C4-2B (cell line): ENCODE measurements at regions not wholly inside any gene's neighbourhood (a gene's known extent, or its start where the extent isn't known, plus 50 kb on each side); places are given as distances from the start of the nearest gene placed in this dataset.
"Not testable (repeated sequence)": the region's sequence is repeated elsewhere in the genome, so short reads cannot be mapped to it uniquely, and the experiment has no call there.

Source experiments
- H3K27ac ChIP-seq: fragments of 450-650 bp; 2 replicates; pipeline ENCODE4 v1.5.1; 2017
- CTCF ChIP-seq: fragments of 450-650 bp; conservative IDR thresholded peaks from 2 replicates; pipeline ENCODE4 v1.5.1; 2017; ENCODE audit warnings: mild to moderate bottlenecking
- ZFX ChIP-seq: fragments of 450-650 bp; IDR thresholded peaks from 2 replicates; pipeline ENCODE4 v1.6.1; 2017

- TF ChIP-seq CTCF, result no peak
- no peak for TF ChIP-seq ZFX
- no peak overlapping the region for H3K27ac ChIP-seq
Measured at GRCh38 chr7:34438436-34438835, 219.6 kb upstream of the NPSR1 start.

- TF ChIP-seq ZFX, result no peak
Measured at GRCh38 chr7:34445653-34446052, 212.4 kb upstream of the NPSR1 start.

GRCh38 chr7:34448531-34448930 lies 209.5 kb upstream of the NPSR1 start:
- not testable (repeated sequence) for H3K27ac ChIP-seq

More at GRCh38 chr7:34445653-34446052, 212.4 kb upstream of the NPSR1 start:
- no peak overlapping the region for H3K27ac ChIP-seq

- TF ChIP-seq ZFX (no peak), CTCF (no peak)
Measured at GRCh38 chr7:34449765-34450164, 208.3 kb upstream of the NPSR1 start.

GRCh38 chr7:34451183-34451582 lies 206.8 kb upstream of the NPSR1 start:
- no peak overlapping the region for H3K27ac ChIP-seq
- TF ChIP-seq ZFX (no peak), CTCF (no peak)

More at GRCh38 chr7:34449765-34450164, 208.3 kb upstream of the NPSR1 start:
- H3K27ac ChIP-seq, result no peak overlapping the region

GRCh38 chr7:34451923-34452322 lies 206.1 kb upstream of the NPSR1 start:
- TF ChIP-seq CTCF, result no peak
- no peak for TF ChIP-seq ZFX
- H3K27ac ChIP-seq, result no peak overlapping the region

- TF ChIP-seq ZFX (no peak), CTCF (no peak)
- no peak overlapping the region for H3K27ac ChIP-seq
Measured at GRCh38 chr7:34452363-34452762, 205.7 kb upstream of the NPSR1 start.

- H3K27ac ChIP-seq, result no peak overlapping the region
- TF ChIP-seq ZFX (no peak), CTCF (no peak)
Measured at GRCh38 chr7:34453150-34453549, 204.9 kb upstream of the NPSR1 start.

GRCh38 chr7:34454381-34454780 lies 203.6 kb upstream of the NPSR1 start:
- TF ChIP-seq ZFX (no peak), CTCF (no peak)

More at GRCh38 chr7:34454381-34454780, 203.6 kb upstream of the NPSR1 start:
- no peak overlapping the region for H3K27ac ChIP-seq
